ENCODE measurements at regions not wholly inside any gene's neighbourhood (a gene's known extent, or its start where the extent isn't known, plus 50 kb on each side); places are given as distances from the start of the nearest gene placed in this dataset.
"Not testable (repeated sequence)": the region's sequence is repeated elsewhere in the genome, so short reads cannot be mapped to it uniquely, and the experiment has no call there.

DNA sequence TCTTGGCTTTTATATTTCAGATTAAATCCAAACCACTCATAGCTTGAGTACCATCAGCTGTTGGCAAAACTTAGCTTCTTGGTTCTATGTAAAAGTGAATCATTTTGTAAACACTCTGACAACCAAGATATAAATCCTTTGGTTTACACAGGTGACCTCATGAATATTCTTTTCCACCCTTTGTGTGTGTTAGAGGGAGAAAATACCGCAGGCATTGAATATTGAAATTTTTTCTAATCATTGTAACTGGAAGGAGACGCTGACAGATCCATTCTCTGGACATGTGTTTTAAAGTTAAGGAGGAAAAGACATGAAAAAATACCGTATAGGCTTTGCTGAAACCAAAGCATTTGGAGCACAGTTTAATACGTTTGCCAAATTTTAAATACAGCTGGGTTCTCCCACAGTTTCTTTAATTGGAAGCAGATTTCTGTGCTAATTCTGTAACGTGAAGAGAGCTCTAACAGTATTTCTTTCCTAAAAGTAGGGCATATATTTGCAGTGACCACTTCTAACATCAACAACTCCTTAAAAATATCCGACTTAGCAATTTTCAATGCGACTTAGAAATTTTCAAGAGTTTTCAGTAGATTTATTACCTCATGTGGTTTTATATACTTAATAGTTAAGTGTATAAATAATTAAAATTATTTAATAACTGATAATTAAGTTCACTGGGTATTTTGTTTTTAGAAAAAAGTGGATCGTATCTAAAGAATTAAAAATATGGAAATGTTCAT lies 388.2 kb downstream of the USP25 start:
- no peak for DNase-seq

DNA sequence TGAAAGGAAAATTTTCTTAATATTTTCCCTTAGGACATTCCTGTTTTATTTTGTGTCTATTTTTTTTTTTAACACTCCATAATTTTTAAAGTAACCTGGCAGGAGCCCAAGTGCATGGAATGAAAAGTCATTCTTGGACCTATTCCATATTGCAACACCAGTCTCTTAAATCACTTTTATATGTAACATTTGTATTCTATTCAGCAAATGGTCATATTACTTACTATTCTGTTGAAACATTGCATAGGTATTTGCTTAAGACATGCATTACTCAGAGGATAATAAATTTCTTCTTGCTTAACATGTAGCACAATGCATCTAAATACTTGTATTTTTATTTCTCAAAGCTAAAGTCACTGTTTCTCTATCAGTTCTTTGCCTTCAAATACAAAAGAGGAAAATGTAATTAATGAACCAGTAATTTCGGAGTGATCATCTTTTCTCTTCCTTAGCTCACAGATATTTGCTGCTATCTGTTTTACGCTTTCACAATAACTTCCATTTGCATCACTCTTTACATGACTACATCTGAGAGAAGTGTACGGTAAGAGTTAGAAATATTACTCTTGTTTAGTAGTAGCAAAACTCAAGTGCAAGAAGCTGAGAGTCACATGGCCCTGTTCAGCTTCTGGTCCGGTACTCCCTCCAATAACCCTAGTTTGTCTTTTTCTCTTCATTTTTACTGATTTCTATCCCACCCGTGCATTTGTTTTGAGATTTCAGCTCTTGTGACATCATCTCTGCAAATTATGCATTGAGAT lies 394.8 kb downstream of the USP25 start:
- DNase-seq: no peak

DNA sequence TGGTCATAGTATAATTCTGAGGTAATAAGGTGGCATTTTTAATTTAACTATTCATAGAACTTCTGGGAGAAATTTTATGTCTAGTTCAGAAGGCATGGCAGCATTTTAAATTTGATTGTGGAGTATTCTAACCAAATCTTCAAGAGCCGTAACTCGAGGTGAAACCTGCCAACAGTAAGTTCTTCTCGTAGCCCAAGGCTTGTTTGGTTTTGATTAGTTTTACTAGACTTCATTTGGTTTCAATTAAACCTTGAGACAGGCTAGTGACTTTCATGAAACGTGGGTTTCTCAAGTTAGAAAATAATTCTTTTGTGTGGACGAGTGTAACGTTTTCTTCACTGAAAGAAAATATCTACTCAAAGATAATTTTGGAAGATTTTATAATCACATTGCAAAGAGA lies 395.5 kb downstream of the USP25 start:
- DNase-seq: no peak

DNA sequence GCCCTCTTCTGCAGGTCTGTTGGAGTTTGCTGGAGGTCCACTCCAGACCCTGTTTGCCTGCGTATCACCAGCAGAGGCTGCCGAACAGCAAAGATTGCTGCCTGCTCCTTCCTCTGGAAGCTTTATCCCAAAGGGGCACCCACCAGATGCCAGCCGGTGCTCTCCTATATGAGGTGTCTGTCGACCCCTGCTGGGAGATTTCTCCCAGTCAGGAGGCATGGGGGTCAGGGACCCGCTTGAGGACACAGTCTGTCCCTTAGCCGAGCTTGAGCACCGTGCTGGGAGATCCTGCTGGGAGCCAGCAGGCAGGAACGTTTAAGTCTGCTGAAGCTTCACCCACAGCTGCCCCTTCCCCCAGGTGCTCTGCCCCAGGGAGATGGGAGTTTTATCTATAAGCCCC lies 402.7 kb downstream of the USP25 start:
- not testable (repeated sequence) for DNase-seq

DNA sequence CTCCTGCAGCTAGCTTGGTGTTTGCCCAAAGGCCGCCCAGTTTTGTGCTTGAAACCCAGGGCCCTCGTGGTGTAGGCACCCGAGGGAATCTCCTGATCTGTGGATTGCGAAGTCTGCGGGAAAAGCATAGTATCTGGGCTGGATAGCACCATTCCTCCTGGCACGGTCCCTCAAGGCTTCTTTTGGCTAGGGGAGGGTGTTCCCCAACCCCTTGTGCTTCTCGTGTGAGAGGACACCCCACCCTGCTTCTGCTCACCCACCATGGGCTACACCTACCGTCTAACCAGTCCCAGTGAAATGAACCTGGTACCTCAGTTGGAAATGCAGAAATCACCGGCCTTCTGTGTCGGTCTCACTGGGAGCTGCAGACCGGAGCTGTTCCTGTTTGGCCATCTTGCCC lies 403.5 kb downstream of the USP25 start:
- no peak for DNase-seq

DNA sequence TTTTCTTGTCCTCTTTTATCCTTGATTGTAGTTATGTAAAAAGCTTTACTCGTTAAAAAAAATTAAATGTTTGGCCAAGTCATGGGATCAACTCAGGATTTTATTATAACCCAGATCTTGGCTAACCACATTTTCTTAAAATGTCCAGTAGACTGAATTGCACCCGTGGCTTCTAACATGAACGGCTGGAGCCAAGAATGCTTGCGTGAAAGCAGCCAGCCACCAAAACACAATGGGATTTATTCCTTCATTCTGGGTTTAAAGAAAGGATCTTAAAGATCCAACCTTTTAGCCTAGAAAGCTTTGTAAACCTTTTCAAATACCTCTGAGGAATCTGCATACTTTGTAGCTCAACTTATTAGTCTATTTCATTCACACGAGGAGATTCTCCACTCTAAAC lies 404.4 kb downstream of the USP25 start:
- DNase-seq: no peak

DNA sequence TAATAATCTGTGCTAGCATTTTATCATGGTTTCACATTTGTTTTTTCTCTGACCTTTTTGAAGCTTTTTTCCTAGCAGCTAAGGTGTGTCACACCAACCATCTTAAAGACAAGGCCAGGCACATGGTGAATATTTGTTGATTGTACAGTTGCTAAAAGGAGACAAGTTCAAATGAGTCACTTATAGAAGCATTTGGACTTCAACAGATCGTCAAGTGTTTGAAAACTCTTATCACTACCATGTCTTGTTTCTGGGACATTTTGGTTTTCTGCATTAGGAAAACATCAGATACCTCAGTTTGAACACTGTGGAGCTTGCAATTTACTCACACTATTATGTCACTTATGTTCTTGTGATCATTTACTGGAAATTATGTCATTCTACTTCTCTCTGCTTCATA lies 407.3 kb downstream of the USP25 start:
- DNase-seq: no peak

DNA sequence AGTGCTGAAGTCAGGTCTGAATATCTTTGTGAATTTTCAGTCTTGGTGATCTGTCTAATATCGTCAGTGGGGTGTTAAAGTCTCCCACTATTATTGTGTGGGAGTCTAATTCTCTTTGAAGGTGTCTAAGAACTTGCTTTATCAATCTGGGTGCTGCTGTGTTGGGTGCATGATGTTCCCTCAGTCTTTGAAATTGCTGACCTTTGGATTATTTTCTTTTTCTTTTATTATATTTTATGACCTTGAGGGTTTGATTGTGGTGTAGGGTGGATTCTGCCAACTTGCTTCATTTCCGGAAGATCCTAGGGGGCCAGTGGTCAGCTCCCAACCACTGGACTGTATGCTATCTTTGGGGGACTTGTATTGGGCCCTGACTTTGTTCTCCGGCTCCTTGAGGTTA lies 415.3 kb downstream of the USP25 start:
- DNase-seq: no peak

DNA sequence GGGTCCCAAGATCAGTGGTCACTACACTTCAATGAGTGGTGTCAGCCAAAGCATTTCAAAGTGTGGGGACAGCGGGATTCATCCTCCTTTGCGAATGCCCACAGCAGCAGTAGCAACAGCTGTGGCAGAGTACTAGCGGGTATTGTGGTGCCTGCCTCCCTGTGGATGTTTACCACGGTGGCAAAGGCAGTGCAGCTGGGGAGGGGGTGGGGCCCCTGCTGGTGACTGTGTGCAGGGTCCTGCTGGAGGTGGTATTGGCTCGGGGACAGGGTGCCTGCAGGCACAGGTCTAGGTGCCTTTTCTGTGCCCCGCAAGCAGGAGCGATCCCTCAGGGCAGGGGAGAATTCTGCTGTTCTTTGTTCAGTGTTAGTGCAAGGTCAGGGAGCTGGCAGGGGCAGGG lies 415.7 kb downstream of the USP25 start:
- no peak for DNase-seq

DNA sequence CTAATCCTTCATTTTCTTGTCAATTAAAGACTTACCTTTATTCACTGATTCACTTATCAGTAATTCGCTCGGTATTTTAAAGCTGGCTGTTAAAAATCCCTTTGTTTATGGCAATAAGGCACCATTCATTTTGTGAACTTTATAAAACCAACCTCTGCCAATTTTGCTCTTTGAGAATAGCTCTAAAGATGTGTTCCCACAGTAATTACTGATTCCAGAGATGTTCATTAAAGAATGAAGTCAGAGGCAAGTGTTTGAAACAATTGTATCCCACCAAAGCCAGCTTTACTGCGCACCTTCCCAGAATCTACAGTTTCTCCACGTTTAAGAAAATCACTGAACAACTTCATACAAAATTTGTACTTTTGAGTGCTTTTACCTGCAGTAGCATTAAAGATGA lies 424.5 kb downstream of the USP25 start:
- no peak for DNase-seq

DNA sequence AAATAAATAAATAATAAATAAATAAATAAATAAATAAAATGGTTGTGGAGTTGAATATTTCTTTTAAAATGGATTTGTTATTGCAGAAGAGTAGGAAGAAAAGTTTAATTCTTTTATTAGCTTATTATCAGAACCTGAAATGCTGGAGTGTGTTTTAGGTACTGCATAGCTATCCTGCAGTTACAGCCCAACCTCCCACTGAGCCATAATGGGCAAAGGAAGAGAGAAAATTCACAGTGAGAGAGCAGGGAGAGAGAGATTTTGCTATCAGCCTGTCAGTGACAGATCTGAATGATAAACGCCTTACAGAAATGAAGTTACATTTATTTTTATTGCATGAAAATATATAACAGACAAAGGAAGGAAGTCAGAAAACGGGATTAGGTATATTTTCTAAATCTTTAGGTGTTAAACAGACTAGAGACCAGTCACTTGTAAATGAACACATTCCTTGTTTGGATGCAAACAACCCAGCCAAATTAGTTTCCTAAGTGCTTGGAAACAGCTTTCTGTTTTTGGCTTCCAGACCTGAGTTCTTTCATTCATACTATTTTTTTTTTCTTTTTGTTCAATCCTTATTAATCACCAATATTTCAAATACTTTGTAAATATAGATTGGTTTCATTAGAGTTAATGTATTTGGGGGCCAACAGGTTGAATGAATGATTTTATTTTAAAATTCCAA lies 425.3 kb downstream of the USP25 start:
- DNase-seq: no peak

DNA sequence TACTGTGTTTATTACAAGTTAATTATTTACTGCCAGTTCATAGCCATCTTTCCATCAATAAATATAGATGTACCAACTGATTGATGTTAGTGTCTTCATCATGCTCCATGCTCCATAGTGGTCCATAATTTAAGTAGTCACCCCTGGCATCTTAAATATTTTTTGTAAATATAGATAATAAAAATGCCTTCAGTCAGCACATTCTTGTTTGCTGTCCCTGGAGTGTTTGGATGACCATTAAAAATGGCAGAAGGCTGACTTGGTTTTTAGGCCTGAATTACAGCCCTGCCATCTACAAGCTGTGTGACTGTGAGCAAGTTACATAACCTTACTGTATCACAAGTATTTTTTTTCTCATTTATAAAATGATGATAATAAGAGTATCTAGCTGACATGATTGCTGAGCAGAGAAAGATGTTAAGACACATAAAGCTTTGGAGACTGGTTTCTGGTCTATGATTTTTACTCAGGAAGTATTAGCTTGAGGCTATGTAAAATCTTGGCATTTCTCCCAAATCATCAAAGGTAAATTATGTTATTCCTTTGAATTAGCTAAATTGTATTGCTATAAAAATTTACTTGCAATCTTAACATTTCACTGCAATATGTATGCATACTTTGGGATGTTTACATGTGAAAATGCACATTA lies 427.2 kb downstream of the USP25 start:
- DNase-seq: no peak

DNA sequence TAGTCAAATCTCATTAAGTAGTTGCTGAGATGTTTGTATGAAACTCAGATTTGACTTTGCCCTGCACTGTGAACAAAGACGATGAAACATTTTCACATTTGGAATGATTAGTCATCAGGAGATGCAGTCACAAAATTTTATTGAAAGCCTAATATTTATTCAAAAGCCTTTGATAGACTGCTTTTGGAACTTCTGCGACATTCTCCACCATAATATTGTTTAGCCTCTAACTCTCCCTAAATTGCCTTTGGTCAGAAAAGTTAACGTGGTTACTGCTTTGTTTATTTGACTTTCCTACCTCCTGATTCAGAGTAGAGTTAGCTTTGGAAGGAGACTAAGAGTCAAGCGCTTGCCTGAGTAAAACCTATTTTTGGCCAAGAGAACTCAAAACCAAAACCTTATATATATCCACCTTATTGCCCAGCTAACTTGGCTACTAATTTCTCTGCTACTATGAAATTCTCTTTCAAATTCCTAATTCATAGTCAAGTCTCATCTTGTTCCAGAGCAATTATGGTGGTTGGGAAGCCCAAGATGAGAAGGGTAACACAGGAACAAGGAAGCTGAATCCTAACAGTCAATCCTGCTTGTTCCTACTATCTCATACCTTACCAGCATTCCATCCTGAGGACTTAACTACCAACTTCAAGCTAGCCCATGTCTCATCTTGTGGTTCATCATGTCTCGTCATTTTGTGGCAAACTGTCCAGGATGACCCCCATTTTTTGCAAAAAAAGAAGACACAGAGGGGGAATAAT lies 429.6 kb downstream of the USP25 start:
- DNase-seq: no peak

DNA sequence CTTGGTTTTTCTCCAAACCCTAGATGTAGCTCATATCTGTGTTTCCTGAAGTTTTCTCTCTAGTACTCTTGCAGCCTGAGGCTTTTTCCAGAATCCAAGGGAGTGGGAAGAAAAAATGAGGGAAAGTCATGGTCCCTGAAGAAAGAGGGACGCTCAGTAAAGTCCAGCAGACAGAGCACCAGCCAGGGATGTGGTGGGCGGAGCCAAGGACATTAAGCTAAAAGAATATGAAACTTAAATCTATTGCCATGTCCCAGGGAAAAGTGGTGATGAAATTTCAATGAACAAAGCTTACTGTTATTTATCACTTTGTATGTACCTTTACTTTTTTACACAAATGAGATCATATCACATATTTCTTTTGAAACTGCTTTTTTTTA lies 430.2 kb downstream of the USP25 start:
- no peak for DNase-seq

DNA sequence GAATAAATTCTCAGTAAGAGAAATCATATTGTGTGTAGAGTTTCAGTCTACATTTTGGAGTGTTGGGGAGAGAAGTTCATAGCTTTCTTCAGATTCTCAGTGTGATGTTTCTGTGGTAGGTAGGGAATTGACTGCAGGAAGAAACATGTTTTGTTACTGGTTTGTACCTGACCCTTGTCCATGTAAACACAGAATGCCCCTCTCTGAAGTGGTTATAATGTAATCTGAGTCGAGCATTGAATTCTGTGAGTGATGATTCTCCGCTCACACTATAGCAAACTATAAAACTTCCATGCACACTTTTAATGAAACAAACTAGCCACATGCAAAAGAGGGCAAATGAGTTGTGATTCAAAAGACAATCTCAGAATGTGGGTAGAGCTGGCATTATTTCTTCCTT lies 433.2 kb downstream of the USP25 start:
- DNase-seq: no peak

DNA sequence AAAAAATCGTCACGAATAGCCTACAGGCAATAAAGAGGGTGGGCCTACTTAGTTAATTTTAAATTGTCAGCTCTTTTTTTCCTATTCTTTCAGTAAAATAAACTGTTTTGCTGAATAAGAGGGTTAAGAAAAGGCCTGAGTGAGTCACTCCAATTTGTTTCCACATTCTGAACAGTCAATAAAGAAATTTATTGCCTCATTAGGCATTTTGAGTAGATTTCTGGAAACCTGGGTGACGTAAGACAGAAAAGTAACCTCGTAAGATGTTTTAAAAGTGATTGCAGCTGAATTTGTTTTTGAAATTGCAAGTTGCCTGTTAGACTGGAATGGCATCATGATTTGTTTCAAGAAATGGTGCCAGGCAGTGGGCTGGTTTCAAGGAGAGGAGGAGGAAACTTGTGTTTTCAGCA lies 439.3 kb downstream of the USP25 start:
- DNase-seq: no peak

DNA sequence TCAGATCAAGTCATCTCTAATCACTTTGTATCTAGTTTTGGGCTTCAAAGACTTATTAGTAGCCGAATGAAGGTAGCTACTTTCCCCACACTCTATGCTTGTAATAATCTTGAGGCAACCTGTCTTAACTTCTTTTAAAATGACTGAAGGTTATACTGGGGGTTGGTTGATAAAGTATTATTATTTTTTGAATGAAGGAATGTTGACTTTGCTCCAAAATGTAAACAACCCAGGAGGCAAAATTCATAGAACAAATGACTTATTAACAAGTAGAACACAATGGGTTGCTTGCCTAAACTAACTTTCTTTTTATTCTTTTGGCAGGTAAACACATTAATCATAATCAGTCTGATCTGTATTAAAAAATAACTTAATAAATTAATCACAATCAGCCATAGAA lies 440.0 kb downstream of the USP25 start:
- no peak for DNase-seq

DNA sequence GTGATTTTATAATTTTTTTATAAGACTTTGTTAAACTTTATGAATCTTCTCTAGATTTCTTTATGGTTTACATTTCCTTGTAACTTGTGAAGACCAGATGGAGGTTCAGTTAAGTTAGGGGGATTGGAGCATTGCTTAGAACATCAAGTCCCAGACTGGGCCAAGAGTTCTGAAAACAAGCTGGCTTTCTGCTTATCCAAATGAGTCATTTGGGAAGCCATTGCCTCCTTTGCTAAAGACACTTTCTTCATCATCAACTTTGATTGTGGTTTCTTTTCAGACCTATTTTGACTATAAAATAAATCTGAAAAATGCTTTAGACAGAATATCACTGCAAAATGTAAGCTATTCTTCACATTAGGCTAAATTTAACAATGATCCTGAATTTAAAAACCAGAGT lies 446.8 kb downstream of the USP25 start:
- DNase-seq: no peak

DNA sequence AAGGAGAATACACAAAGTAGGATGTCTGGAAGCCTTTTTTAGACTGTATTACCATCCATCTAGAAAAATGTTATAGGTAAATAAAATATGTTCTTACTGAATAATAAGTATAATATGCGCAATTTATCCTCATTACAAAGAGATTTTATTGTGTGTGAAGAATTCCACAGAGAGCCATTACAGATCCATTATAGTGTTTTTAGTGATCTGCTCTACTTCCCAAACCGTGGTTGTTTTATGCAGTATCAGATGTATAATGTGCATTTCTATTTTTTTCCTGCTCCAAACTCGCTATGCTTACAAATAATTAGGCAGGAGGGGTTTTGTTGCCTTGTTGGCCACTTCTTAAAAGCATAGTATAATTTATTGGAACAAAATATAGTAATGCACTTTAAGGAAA lies 447.8 kb downstream of the USP25 start:
- DNase-seq: no peak

DNA sequence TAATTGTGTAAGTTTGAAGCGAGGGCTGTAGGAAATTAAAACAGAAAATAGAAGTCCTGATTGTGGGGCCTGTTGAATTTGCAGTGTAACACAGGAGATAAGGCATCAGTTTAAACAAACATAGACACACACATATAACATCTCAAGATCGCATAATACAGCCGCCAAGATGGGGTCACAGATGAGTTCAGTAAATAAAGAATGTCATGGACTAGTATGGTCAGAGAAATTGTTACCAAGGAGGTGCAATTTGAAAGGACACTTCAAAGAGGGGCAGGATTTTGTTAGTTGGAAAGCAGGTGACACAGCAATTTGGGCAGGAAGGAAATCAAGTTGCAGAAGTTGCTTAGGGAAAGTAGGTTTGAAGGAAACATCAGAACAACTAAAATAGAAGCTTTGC lies 450.0 kb downstream of the USP25 start:
- no peak for DNase-seq

DNA sequence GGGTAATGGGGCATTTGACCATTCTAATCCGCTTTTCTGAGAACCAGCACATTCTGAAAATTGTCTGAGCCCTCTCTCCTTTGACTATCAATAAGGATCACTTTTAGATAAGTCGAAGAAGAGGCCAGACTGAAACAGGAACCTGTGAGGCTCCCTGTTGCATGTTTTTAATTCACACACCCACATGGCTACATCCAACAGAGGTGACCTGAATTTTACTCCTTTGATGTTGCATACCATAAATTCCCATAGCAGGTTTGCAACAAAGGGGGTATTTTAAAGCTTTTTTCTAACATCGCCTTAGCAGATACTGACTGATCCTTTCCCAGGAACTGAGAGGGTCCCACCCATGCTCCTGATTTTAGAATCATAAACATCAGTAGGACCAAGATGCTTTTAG lies 450.8 kb downstream of the USP25 start:
- no peak for DNase-seq

DNA sequence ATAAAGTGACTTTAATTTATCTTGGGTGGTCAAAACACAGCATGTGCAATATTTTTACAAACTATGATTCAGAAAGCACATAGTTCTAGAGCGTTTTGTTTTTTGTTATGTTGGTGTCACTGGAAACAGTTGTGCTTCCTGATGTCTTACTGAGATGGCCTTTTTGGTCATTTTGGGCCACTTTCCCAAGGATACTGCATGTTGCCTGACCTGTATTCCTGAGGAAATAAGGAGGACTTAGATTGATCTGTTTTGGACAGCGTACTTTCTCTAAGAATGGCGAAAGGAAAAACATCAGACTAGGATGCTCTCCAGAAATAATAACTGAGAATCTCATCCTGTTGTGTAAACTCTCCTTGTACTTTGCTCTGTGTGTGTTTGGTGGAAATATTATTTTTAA lies 451.2 kb downstream of the USP25 start:
- DNase-seq: no peak

DNA sequence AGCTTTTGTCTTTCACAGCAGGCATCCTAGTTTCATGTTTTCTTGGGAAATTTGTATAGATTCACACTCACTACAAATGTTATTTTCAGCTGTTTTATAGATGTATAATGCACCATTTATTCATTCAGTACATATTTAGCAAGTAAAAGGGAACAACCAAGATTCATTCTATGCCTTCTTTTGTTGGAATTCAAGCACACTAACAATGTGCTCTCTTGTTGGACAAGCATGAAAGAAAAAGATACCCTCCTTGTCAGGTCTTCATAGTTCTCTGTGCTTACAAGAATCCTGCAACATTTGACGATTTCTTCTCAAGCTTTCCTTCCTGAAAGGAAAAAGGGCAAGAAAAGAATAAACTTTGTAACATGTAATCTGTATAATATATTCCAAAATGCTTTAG lies 456.0 kb downstream of the USP25 start:
- DNase-seq: no peak
